Gastrocnemius medialis (tissue), 4 donors: ENCODE measurements at regions not wholly inside any gene's neighbourhood (a gene's known extent, or its start where the extent isn't known, plus 50 kb on each side); places are given as distances from the start of the nearest gene placed in this dataset.
"Not testable (repeated sequence)": the region's sequence is repeated elsewhere in the genome, so short reads cannot be mapped to it uniquely, and the experiment has no call there.

Experiments
- ATAC-seq, 2 donors: fragments of 150-250 bp; one replicate each; pipeline ENCODE4 v1.9.1; 2016
- DNase-seq, 2 donors: peaks; one replicate each; pipeline ENCODE4 v3.0.0-alpha.2; 2019
- H3K27ac ChIP-seq, 4 donors: fragments of 200-600 bp; sonication (generic); 1 replicate in 1 of 4; 2 replicates in 3 of 4; pipeline ENCODE4 v1.5.1; 2016 to 2018; ENCODE audit warnings: mild to moderate bottlenecking in 2 of 4, moderate library complexity in 1 of 4
- H3K27me3 ChIP-seq, 3 donors: fragments of 200-600 bp; sonication (generic) in 2 of 3; 1 replicate in 1 of 3; 2 replicates in 2 of 3; pipeline versions ENCODE4 v1.5.1 to v1.6.0; 2016 to 2019; ENCODE audit warnings: mild to moderate bottlenecking in 1 of 3, moderate library complexity in 1 of 3
- H3K36me3 ChIP-seq, 2 donors: fragments of 200-600 bp; sonication (generic) in 1 of 2; one replicate each; pipeline ENCODE4 v1.5.1; 2017 to 2018
- H3K4me1 ChIP-seq, 2 donors: fragments of 200-600 bp; sonication (generic) in 1 of 2; one replicate each; pipeline ENCODE4 v1.5.1; 2016 to 2017; ENCODE audit warnings: mild to moderate bottlenecking in 2 of 2
- H3K4me3 ChIP-seq, 4 donors: fragments of 200-600 bp; sonication (generic) in 3 of 4; 1 replicate in 1 of 4; 2 replicates in 3 of 4; pipeline ENCODE4 v1.5.1; 2016 to 2019; ENCODE audit warnings: mild to moderate bottlenecking in 2 of 4
- H3K9me3 ChIP-seq, 3 donors: fragments of 200-600 bp; sonication (generic) in 2 of 3; 1 replicate in 1 of 3; 2 replicates in 2 of 3; pipeline ENCODE4 v1.5.1; 2016 to 2019
- CTCF ChIP-seq, 5 experiments: fragments of 450-650 bp in 3 of 5; fragments of 200-600 bp in 2 of 5; sonication (generic) in 2 of 5; IDR thresholded peaks in 4 of 5; conservative IDR thresholded peaks in 1 of 5; 1 replicate in 4 of 5; 2 replicates in 1 of 5; pipeline ENCODE4 v1.5.1; 2016 to 2019; ENCODE audit warnings: antibody characterized with exemption in 5 of 5, mild to moderate bottlenecking in 3 of 5, moderate library complexity in 3 of 5
- POLR2A ChIP-seq, 2 donors: fragments of 450-650 bp; IDR thresholded peaks; one replicate each; pipeline ENCODE4 v1.6.1; 2017; ENCODE audit warnings: antibody characterized with exemption in 2 of 2, mild to moderate bottlenecking in 2 of 2, moderate library complexity in 2 of 2
- in situ Hi-C, 4 donors: fragments of 200-750 bp; cut with MboI; loops; one replicate each; pipeline versions ENCODE4 v1.15.0 to v1.8.0; 2017; ENCODE audit warnings: low sequenced_read_pairs in 4 of 4
- intact Hi-C: fragments of 100-400 bp; cut with DNase I; formaldehyde crosslinking; loops from one replicate; pipeline ENCODE4 v1.15.1; 2023; ENCODE audit warnings: low total_unique reads

GRCh38 chr9:31745468-31745867 lies 639.0 kb upstream of the ACO1 start:
- intact Hi-C loops, result no loop called here
- Histone ChIP-seq H3K27ac (peak overlapping the region in 2 of 4 donors; percentile 1 to 51), H3K4me1 (no peaks in the 10 kb centered on the region), H3K9me3 (no peaks in the 10 kb centered on the region), H3K4me3 (no peak overlapping the region), H3K27me3 (no peaks in the 10 kb centered on the region), H3K36me3 (no peaks in the 10 kb centered on the region)
- in situ Hi-C loops, result loop anchor here in 1 of 4 donors (10.0 kb wide), 1 partner anchor 61 kb away; no protein-coding TSS in a partner anchor
- TF ChIP-seq POLR2A (IDR thresholded peaks at IDR 0.05) (no peak), CTCF (IDR thresholded peaks at IDR 0.05 in 4 of 5, conservative IDR thresholded peaks at IDR 0.05 in 1 of 5) (no peak)
- ATAC-seq, result no peak
- DNase-seq, result no peak

GRCh38 chr9:31745886-31746285 lies 638.6 kb upstream of the ACO1 start:
- ATAC-seq (no peak), DNase-seq (no peak)
- Histone ChIP-seq H3K36me3 (no peaks in the 10 kb centered on the region), H3K27ac (peak overlapping the region in 1 of 4 donors; percentile 51), H3K4me1 (no peaks in the 10 kb centered on the region), H3K27me3 (no peaks in the 10 kb centered on the region), H3K9me3 (no peaks in the 10 kb centered on the region), H3K4me3 (no peak overlapping the region)
- in situ Hi-C loops (loop anchor here in 1 of 4 donors (10.0 kb wide), 1 partner anchor 61 kb away; no protein-coding TSS in a partner anchor), intact Hi-C loops (no loop called here)
- no peak for TF ChIP-seq CTCF (IDR thresholded peaks at IDR 0.05 in 4 of 5, conservative IDR thresholded peaks at IDR 0.05 in 1 of 5)
- TF ChIP-seq POLR2A (IDR thresholded peaks at IDR 0.05), result no peak

- TF ChIP-seq POLR2A (IDR thresholded peaks at IDR 0.05), result no peak
- no peak for TF ChIP-seq CTCF (IDR thresholded peaks at IDR 0.05 in 4 of 5, conservative IDR thresholded peaks at IDR 0.05 in 1 of 5)
- H3K4me1 ChIP-seq, result no peaks in the 10 kb centered on the region
- DNase-seq (no peak), ATAC-seq (no peak)
- H3K9me3 ChIP-seq, result no peaks in the 10 kb centered on the region
- no peaks in the 10 kb centered on the region for H3K27me3 ChIP-seq
- H3K36me3 ChIP-seq, result no peaks in the 10 kb centered on the region
- intact Hi-C loops (no loop called here), in situ Hi-C loops (no loop called here)
- H3K27ac ChIP-seq, result no peak overlapping the region
- H3K4me3 ChIP-seq, result no peak overlapping the region
Measured at GRCh38 chr9:31753756-31754155, 630.7 kb upstream of the ACO1 start.

GRCh38 chr9:31759703-31760102 lies 624.7 kb upstream of the ACO1 start:
- no peak overlapping the region for H3K4me3 ChIP-seq
- no peak for ATAC-seq
- intact Hi-C loops, result no loop called here
- in situ Hi-C loops, result no loop called here
- no peak overlapping the region for H3K27ac ChIP-seq
- TF ChIP-seq POLR2A (IDR thresholded peaks at IDR 0.05) (no peak), CTCF (IDR thresholded peaks at IDR 0.05 in 4 of 5, conservative IDR thresholded peaks at IDR 0.05 in 1 of 5) (no peak)
- no peak for DNase-seq
- H3K9me3 ChIP-seq, result no peaks in the 10 kb centered on the region
- H3K36me3 ChIP-seq, result no peaks in the 10 kb centered on the region
- H3K27me3 ChIP-seq, result no peaks in the 10 kb centered on the region
- H3K4me1 ChIP-seq, result no peaks in the 10 kb centered on the region

DNA sequence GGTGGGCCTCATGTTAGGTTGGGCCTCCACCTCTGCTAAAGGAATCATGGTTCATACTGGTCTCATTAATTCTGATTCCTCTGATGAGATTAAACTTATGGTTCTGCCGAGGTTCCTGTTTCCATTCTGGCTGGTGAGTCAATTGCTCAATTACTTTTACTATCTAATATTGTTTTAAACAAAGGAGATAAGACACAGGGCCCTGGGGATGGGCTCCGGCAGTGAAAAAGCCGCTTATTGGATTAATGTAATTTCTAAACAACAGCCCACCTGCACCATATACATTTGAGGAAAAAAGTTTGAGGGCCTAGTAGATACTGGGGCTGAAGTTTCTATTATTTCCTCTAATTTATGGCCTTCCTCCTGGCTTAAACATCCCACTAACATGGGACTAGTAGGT lies 610.4 kb upstream of the ACO1 start:
- in situ Hi-C loops, H3K27ac ChIP-seq, H3K27me3 ChIP-seq, H3K9me3 ChIP-seq, H3K36me3 ChIP-seq, H3K4me1 ChIP-seq, DNase-seq, intact Hi-C loops, H3K4me3 ChIP-seq, ATAC-seq: not testable (repeated sequence)
